Cardiac fibroblast (primary cell): ENCODE measurements at regions not wholly inside any gene's neighbourhood (a gene's known extent, or its start where the extent isn't known, plus 50 kb on each side); places are given as distances from the start of the nearest gene placed in this dataset.
"Not testable (repeated sequence)": the region's sequence is repeated elsewhere in the genome, so short reads cannot be mapped to it uniquely, and the experiment has no call there.

Experiments
- DNase-seq, 2 donors: peaks; one replicate each; pipeline versions ENCODE4 v3.0.0 to v3.0.0-alpha.2; 2010; ENCODE audit warnings: low read depth in 2 of 2
- H3K4me3 ChIP-seq, 2 donors: replicated peaks in 1 of 2; 1 replicate in 1 of 2; 2 replicates in 1 of 2; pipeline ENCODE4 v1.5.1; 2011; ENCODE audit warnings: low read depth in 2 of 2, low read length in 2 of 2, mild to moderate bottlenecking in 2 of 2, moderate library complexity in 1 of 2
- CTCF ChIP-seq: IDR thresholded peaks from one replicate; pipeline ENCODE4 v1.5.1; 2011; ENCODE audit warnings: low read depth, mild to moderate bottlenecking, low read length, inconsistent platforms

GRCh38 chr14:106343626-106344025, 817.2 kb downstream of the TMEM121 start:
- DNase-seq = no peak
- H3K4me3 ChIP-seq = no peak overlapping the region
- no peak for TF ChIP-seq CTCF

GRCh38 chr14:106344065-106344614, 817.8 kb downstream of the TMEM121 start:
- not testable (repeated sequence) for DNase-seq, H3K4me3 ChIP-seq

GRCh38 chr14:106344791-106345479, 818.6 kb downstream of the TMEM121 start:
- H3K4me3 ChIP-seq, DNase-seq: not testable (repeated sequence)

GRCh38 chr14:106346084-106346483, 819.7 kb downstream of the TMEM121 start:
- no peak overlapping the region for H3K4me3 ChIP-seq
- no peak for TF ChIP-seq CTCF
- no peak for DNase-seq

- no peak overlapping the region for H3K4me3 ChIP-seq
- no peak for TF ChIP-seq CTCF
- DNase-seq = no peak
These were observed 820.3 kb downstream of the TMEM121 start for GRCh38 chr14:106346534-106347290.

GRCh38 chr14:106347291-106347778, 821.0 kb downstream of the TMEM121 start:
- TF ChIP-seq CTCF = no peak
- DNase-seq = no peak
- H3K4me3 ChIP-seq = no peak overlapping the region

GRCh38 chr14:106347890-106348755, 821.7 kb downstream of the TMEM121 start:
- no peak for DNase-seq
- H3K4me3 ChIP-seq = no peak overlapping the region
- no peak for TF ChIP-seq CTCF

- H3K4me3 ChIP-seq, DNase-seq: not testable (repeated sequence)
These were observed 822.6 kb downstream of the TMEM121 start for GRCh38 chr14:106348873-106349540.

- not testable (repeated sequence) for H3K4me3 ChIP-seq, DNase-seq
These were observed 823.5 kb downstream of the TMEM121 start for GRCh38 chr14:106349678-106350457.
